ENCODE measurements at regions not wholly inside any gene's neighbourhood (a gene's known extent, or its start where the extent isn't known, plus 50 kb on each side); places are given as distances from the start of the nearest gene placed in this dataset.

- TF ChIP-seq EZH2 (IDR thresholded peaks at IDR 0.05; ENCODE audit: insufficient read depth, low read length), result no peak
- TF ChIP-seq, protein P1, sequence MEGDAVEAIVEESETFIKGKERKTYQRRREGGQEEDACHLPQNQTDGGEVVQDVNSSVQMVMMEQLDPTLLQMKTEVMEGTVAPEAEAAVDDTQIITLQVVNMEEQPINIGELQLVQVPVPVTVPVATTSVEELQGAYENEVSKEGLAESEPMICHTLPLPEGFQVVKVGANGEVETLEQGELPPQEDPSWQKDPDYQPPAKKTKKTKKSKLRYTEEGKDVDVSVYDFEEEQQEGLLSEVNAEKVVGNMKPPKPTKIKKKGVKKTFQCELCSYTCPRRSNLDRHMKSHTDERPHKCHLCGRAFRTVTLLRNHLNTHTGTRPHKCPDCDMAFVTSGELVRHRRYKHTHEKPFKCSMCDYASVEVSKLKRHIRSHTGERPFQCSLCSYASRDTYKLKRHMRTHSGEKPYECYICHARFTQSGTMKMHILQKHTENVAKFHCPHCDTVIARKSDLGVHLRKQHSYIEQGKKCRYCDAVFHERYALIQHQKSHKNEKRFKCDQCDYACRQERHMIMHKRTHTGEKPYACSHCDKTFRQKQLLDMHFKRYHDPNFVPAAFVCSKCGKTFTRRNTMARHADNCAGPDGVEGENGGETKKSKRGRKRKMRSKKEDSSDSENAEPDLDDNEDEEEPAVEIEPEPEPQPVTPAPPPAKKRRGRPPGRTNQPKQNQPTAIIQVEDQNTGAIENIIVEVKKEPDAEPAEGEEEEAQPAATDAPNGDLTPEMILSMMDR (IDR thresholded peaks at IDR 0.05; ENCODE audit: insufficient read depth, low read depth, low read length), result no peak
Observed at GRCh38 chrX:27915617-27916016, 65.6 kb downstream of the DCAF8L1 start.

All from astrocyte (in vitro differentiated cells and primary cell).